Esophagus muscularis mucosa (tissue), 4 donors: ENCODE measurements at regions not wholly inside any gene's neighbourhood (a gene's known extent, or its start where the extent isn't known, plus 50 kb on each side); places are given as distances from the start of the nearest gene placed in this dataset.

ENCODE experiments used
- DNase-seq: peaks from one replicate; pipeline ENCODE4 v3.0.0-alpha.2; 2017; ENCODE audit errors: extremely low spot score
- H3K27ac ChIP-seq, 4 donors: fragments of 200-600 bp; sonication (generic); replicated peaks in 1 of 4; 1 replicate in 3 of 4; 2 replicates in 1 of 4; pipeline ENCODE4 v1.5.1; 2016 to 2019; ENCODE audit warnings: mild to moderate bottlenecking in 1 of 4
- H3K27me3 ChIP-seq, 4 donors: fragments of 200-600 bp; sonication (generic); one replicate each; pipeline versions ENCODE4 v1.5.1 to v1.6.0; 2016 to 2019
- H3K36me3 ChIP-seq, 4 donors: fragments of 200-600 bp; sonication (generic); one replicate each; pipeline ENCODE4 v1.5.1; 2016 to 2019
- H3K4me1 ChIP-seq, 4 donors: fragments of 200-600 bp; sonication (generic); one replicate each; pipeline ENCODE4 v1.5.1; 2016 to 2019
- H3K4me3 ChIP-seq, 4 donors: fragments of 200-600 bp; sonication (generic); 1 replicate in 2 of 4; 2 replicates in 2 of 4; pipeline ENCODE4 v1.5.1; 2016 to 2019; ENCODE audit warnings: mild to moderate bottlenecking in 4 of 4, moderate library complexity in 1 of 4
- H3K9me3 ChIP-seq, 4 donors: fragments of 200-600 bp; sonication (generic); 1 replicate in 3 of 4; 2 replicates in 1 of 4; pipeline ENCODE4 v1.5.1; 2016 to 2019
- EP300 ChIP-seq: sonication (generic); formaldehyde crosslinking; IDR thresholded peaks from one replicate; pipeline ENCODE4 v1.6.1; 2017; ENCODE audit warnings: antibody characterized with exemption
- POLR2A ChIP-seq: fragments of 450-650 bp; IDR thresholded peaks from one replicate; pipeline ENCODE4 v1.6.1; 2017; ENCODE audit warnings: antibody characterized with exemption, moderate library complexity, mild to moderate bottlenecking, low read depth
- POLR2AphosphoS5 ChIP-seq, 2 donors: sonication (generic); formaldehyde crosslinking; IDR thresholded peaks; one replicate each; pipeline ENCODE4 v1.6.1; 2017; ENCODE audit warnings: antibody characterized with exemption in 2 of 2
- WGBS: methylation state at CpG from one replicate; pipeline ENCODE4 v1.1.5; 2018; 5-methylcytosine and 5-hydroxymethylcytosine counted together
- intact Hi-C: fragments of 100-400 bp; cut with DNase I; formaldehyde crosslinking; loops from one replicate; pipeline ENCODE4 v1.15.1; 2023
- TF ChIP-seq, protein P1 (sequence below), 3 experiments: fragments of 200-600 bp in 2 of 3; fragments of 450-650 bp in 1 of 3; sonication (generic) in 2 of 3; IDR thresholded peaks; one replicate each; pipeline ENCODE4 v1.5.1; 2017 to 2019; ENCODE audit warnings: antibody characterized with exemption in 3 of 3, mild to moderate bottlenecking in 2 of 3, moderate library complexity in 1 of 3

DNA sequence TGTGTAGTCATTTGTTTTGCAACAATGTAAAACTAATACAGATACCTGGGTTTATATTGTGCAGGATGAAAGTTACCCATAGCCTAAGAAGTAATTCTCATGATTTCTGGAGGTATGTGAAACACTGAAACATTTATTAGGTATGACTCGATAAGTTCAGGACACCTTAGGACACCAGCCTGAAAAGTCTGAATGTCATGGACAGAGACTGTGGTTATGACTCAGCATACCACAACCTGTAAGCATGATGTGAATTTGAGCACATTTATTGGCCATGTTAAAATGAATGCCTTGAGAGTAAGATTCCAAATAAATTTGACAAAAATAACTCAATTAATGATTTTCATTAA lies 1471.7 kb upstream of the B3GALT2 start:
- 71% methylated on average over 1 of the region's 1 CpG for WGBS
- Histone ChIP-seq H3K9me3 (peaks cover 0 to under 1% (median 0%) of the 10 kb centered on the region in 4 donors), H3K4me1 (no peaks in the 10 kb centered on the region), H3K4me3 (no peak overlapping the region), H3K27ac (no peak overlapping the region), H3K27me3 (no peaks in the 10 kb centered on the region), H3K36me3 (no peaks in the 10 kb centered on the region)
- intact Hi-C loops, result no loop called here
- TF ChIP-seq POLR2AphosphoS5 (IDR thresholded peaks at IDR 0.05) (no peak), POLR2A (no peak), EP300 (no peak)
- TF ChIP-seq, protein P1, sequence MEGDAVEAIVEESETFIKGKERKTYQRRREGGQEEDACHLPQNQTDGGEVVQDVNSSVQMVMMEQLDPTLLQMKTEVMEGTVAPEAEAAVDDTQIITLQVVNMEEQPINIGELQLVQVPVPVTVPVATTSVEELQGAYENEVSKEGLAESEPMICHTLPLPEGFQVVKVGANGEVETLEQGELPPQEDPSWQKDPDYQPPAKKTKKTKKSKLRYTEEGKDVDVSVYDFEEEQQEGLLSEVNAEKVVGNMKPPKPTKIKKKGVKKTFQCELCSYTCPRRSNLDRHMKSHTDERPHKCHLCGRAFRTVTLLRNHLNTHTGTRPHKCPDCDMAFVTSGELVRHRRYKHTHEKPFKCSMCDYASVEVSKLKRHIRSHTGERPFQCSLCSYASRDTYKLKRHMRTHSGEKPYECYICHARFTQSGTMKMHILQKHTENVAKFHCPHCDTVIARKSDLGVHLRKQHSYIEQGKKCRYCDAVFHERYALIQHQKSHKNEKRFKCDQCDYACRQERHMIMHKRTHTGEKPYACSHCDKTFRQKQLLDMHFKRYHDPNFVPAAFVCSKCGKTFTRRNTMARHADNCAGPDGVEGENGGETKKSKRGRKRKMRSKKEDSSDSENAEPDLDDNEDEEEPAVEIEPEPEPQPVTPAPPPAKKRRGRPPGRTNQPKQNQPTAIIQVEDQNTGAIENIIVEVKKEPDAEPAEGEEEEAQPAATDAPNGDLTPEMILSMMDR (IDR thresholded peaks at IDR 0.05), result no peak
- no peak for DNase-seq

DNA sequence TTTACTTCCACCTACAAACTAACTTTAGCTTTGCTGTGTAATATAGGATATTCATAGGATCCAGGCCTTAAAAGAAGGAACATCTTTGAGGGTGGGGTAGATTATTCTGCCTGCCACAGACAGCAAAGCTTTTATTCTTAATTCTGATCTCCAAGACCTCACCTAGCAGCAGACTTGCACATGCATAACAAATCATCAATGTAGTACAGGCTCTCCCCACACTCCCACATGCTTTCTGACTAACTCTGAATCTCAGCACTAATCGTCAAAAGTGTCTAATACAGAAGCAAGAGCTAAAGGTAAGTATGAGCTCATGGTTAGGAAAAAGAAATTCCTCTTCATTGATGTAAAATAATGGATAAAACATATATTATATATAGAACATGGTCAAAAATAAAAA lies 1468.5 kb upstream of the B3GALT2 start:
- TF ChIP-seq, protein P1 (IDR thresholded peaks at IDR 0.05), result no peak
- TF ChIP-seq POLR2A (no peak), POLR2AphosphoS5 (IDR thresholded peaks at IDR 0.05) (no peak), EP300 (no peak)
- no peak overlapping the region for H3K4me3 ChIP-seq
- 85% methylated on average over 1 of the region's 1 CpG for WGBS
- no peaks in the 10 kb centered on the region for H3K36me3 ChIP-seq
- H3K27me3 ChIP-seq, result no peaks in the 10 kb centered on the region
- H3K9me3 ChIP-seq, result no peaks in the 10 kb centered on the region
- DNase-seq, result no peak
- intact Hi-C loops, result no loop called here
- no peak overlapping the region for H3K27ac ChIP-seq
- H3K4me1 ChIP-seq, result no peaks in the 10 kb centered on the region

DNA sequence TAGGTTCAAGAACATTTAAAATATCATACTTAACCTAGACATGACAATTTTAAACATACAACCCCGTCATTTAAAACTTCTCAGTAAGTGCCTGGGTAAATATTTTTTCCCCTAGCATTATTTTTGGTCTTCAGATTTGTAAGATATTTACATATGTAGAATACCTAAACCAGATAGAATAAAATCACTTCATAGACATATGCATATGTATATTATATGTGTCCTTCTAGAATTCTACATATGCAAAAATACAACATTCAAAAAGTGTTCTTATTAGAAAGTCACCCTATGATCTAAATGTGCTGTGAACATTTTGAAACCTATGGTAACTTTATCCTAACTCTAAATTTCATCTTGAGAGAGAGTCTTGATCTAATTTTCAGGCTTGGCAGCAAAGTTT lies 1467.0 kb upstream of the B3GALT2 start:
- no peaks in the 10 kb centered on the region for H3K36me3 ChIP-seq
- no peak for DNase-seq
- whole genome bisulfite sequencing, result 67% methylated on average over 1 of the region's 1 CpG
- H3K27ac ChIP-seq, result no peak overlapping the region
- no peak for TF ChIP-seq EP300
- no peaks in the 10 kb centered on the region for H3K4me1 ChIP-seq
- H3K27me3 ChIP-seq, result no peaks in the 10 kb centered on the region
- H3K4me3 ChIP-seq, result no peak overlapping the region
- no peaks in the 10 kb centered on the region for H3K9me3 ChIP-seq
- intact Hi-C loops, result no loop called here

GRCh38 chr1:194647118-194647517 lies 1460.7 kb upstream of the B3GALT2 start:
- H3K4me3 ChIP-seq, result no peak overlapping the region
- TF ChIP-seq POLR2A, result no peak
- TF ChIP-seq, protein P1 (IDR thresholded peaks at IDR 0.05), result no peak
- no peak for TF ChIP-seq EP300
- TF ChIP-seq POLR2AphosphoS5 (IDR thresholded peaks at IDR 0.05), result no peak
- no peaks in the 10 kb centered on the region for H3K36me3 ChIP-seq
- no peaks in the 10 kb centered on the region for H3K4me1 ChIP-seq
- intact Hi-C loops, result no loop called here
- H3K27ac ChIP-seq, result no peak overlapping the region
- 90% methylated on average over 2 of the region's 2 CpGs for WGBS
- H3K9me3 ChIP-seq, result no peaks in the 10 kb centered on the region
- no peaks in the 10 kb centered on the region for H3K27me3 ChIP-seq
- no peak for DNase-seq

DNA sequence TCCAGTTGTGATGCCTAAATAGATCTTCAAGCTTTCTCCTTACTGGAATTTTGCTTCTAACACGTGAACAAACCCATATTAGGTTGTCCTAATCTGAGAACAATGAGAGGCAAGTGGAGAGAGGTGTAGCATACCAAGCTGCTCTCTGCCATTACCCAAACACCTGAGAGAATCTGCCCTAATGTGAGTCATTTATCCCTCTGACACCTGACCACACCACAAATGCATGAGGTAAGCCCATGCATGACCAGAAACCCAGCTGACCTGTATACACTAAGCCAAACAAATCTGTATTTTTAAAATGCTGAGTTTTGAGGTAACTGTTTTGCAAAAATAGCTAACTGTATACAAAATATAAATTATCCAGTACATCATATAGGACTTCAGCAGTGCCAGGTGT lies 1458.1 kb upstream of the B3GALT2 start:
- DNase-seq, result no peak
- 63% methylated on average over 1 of the region's 1 CpG for WGBS
- no peak overlapping the region for H3K27ac ChIP-seq
- no peaks in the 10 kb centered on the region for H3K9me3 ChIP-seq
- H3K27me3 ChIP-seq, result no peaks in the 10 kb centered on the region
- H3K4me1 ChIP-seq, result no peaks in the 10 kb centered on the region
- intact Hi-C loops, result no loop called here
- H3K36me3 ChIP-seq, result no peaks in the 10 kb centered on the region
- no peak for TF ChIP-seq POLR2A
- TF ChIP-seq, protein P1 (IDR thresholded peaks at IDR 0.05), result no peak
- TF ChIP-seq EP300, result no peak
- no peak for TF ChIP-seq POLR2AphosphoS5 (IDR thresholded peaks at IDR 0.05)
- no peak overlapping the region for H3K4me3 ChIP-seq
